NCI-H146 treated with DMSO at 0.1 percent for 48 hours (cell line): ENCODE measurements at regions not wholly inside any gene's neighbourhood (a gene's known extent, or its start where the extent isn't known, plus 50 kb on each side); places are given as distances from the start of the nearest gene placed in this dataset.
"Not testable (repeated sequence)": the region's sequence is repeated elsewhere in the genome, so short reads cannot be mapped to it uniquely, and the experiment has no call there.

Source experiments
- DNase-seq: peaks from one replicate; lab custom pipeline; 2025; ENCODE audit not compliant: unreplicated experiment; lab: John Stamatoyannopoulos, UW

GRCh38 chr10:121322046-121322445, 276.2 kb downstream of the FGFR2 start:
- DNase-seq = no peak

DNA sequence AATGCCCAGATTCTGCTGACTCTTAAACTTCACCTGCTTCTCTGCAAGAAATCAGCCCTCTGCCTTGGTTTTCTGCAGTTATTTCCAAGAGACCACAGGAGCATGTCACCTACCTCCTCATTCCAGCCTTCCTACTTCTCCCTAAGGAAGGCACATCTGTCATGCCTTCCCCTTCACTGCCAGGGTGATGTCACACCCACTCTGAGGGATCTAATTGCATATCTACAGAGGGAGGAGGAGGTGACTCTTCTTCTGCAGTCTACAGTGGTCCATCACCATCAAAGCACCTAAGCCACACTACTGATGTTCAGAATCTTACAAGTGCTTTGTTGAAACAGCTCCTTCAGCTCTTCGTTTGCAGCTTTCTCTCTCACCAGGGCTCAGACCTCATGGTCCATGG, 275.5 kb downstream of the FGFR2 start:
- no peak for DNase-seq

GRCh38 chr10:121323443-121323842, 274.8 kb downstream of the FGFR2 start:
- no peak for DNase-seq

DNA sequence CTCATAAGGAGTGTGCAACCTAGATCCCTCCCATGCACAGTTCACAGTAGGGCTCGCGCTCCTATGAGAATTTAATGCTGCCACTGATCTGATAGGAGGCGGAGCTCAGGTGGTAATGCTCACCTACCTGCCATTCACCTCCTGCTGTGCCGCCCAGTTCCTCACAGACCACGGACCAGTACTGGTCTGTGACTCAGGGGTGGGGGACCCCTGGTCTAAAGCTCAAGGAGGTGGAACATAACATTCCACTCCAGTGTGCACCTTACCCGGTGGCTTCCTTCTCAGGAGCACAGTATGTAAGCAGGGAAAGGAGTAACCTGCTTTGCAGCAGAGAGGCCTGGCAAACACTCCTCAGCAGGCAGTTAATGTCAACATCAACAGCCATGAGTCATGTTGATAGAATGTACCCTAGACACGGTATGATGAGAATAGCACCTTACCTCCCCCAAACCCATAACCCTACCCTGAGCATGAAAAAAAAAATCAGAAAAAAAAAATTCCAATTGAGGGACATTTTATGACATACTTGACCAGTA, 273.5 kb downstream of the FGFR2 start:
- no peak for DNase-seq

DNA sequence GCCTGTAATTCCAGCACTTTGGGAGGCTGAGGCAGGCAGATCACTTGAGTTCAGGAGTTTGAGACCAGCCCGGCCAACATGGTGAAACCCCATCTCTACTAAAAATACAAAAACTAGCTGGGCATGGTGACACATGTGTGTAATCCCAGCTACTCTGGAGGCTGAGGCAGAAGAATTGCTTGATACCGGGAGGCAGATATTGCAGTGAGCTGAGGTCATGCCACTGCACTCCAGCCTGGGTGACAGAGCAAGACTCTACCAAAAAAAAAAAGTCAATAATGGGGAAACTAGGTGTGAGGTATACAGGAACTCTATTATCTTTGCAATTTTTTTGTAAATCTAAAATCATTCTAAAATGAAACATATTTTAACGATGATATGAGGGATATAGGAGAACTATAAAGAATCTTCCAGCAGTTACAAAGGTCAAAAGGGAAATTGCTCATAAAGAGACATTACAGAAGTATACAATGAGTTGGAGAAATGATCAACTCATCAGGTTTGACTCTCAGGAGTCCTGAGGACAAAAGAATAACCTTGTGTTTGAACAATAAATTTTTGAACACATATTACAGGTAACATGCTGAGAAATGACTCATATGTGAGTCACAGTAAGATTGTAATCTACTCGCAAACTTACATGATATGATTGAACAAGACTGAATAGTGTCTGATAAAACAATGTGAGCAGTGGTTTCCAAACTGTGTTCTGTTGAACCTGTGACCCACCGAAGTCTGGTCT, 272.6 kb downstream of the FGFR2 start:
- peak; percentile 9 for DNase-seq

DNA sequence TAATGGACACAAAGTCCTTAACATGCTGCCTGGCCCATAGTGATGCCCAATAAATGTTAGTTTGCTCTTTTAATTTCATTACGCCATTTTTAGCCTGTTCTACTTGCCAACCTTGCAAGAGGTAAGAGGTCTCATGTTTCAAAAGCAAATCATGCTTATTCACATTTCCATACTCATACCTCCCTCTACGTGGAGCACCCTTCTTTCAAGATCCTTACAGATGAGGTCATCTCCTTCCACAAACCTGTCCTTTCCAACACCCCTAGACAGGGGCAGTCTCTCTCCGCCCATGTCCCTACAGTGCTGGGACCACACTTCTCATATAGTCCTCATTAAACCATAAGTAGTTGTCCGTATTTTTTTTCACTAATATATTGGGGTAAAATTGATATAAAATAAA, 271.3 kb downstream of the FGFR2 start:
- DNase-seq = no peak

DNA sequence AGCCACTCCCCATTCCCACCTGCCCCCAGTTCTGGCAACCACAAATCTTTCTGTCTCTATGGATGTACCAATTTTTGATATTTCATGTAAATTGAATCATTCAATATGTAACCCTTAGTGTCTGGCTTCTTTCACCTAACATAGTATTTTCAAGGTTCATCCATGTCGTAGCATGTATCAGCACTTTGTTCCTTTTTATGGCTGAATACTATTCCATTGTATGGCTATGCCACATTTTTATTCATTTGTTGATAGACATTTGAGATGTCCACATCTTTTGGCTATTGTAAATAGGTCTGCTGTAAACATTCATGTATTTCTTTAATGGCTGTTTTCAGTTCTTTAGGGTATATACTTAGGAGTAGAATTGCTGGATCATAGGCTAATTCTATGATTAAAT, 270.5 kb downstream of the FGFR2 start:
- no peak for DNase-seq

GRCh38 chr10:121329631-121330030, 268.6 kb downstream of the FGFR2 start:
- not testable (repeated sequence) for DNase-seq

- DNase-seq = no peak
Measured at GRCh38 chr10:121330563-121330962, 267.7 kb downstream of the FGFR2 start.

- no peak for DNase-seq
Measured at GRCh38 chr10:121332353-121332752, 265.9 kb downstream of the FGFR2 start.

- no peak for DNase-seq
Measured at GRCh38 chr10:121332829-121333765, 265.1 kb downstream of the FGFR2 start.

- DNase-seq = no peak
Measured at GRCh38 chr10:121335386-121335925, 262.8 kb downstream of the FGFR2 start.

DNA sequence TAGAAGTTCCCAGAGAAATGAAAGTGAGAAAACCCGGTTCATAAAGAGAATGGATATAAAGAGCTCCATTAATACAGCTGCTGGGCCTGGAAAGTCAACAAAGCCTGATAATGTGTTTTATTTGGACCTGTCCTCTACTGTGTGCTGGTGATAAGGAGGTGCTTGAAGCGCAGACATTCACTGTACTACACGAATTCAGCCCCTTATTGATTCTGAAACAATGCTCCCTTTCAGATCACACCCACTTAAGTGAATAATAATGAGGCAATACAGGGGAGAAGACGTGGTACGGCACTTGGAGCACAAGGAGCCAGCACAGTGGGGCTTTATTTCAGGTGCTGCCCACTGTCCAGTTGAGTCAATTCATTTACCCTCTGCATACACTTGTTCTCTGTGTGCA, 260.8 kb downstream of the FGFR2 start:
- DNase-seq = peak; percentile 89

DNA sequence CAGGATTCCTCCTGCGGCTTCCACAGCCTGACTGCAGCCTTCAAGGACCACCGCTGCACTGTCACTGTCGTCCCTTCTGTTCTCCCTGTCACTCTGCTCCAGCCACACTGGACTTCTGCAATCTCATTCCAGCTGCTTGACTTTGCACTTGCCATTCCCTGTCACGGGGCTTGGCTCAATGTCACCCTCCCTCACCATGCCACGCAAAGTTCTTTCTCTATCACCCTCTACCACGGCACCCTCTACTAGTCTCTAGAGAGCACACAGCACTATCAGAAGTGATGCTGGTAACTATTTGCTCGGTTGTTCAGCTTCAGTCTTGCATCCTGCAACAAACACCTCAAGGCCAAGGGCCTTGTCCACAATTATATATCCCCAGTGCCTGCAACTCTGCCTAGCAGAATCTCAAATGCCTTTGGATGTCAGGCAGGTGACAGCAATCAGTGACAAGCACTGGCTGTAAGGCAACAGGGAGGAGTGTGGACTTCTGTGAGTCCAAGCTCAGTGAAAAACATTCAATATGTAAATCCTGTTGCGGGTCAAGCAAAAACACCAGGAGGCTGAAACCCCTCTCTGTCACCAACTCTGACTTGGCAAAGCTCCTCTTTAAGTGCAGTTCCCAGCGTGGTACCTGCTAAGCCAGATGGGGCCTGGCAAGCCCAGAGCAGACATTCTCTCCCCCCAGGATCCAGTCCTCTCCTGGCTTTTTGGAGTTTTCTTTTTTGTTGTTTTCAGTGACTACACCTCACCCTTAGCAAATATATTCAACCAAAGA, 259.9 kb downstream of the FGFR2 start:
- no peak for DNase-seq

DNA sequence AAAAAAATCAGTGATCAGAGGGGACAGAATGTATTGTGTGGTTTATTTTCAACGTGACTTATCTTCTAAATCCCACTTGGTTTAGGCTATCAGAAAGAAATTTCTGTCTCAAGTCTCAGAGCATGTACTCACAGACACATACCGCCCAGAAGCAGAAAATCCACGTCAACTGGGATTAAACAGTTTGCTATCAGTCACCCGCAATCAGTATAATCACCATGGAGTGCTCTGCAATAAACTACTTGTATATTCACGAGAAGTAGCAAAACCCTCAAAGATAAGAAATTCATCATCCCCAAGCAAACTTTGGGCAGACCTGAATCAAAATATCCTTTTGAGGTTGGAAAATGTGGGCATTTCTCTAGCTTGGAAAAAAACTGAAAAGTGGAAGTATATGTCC, 259.1 kb downstream of the FGFR2 start:
- DNase-seq = no peak

GRCh38 chr10:121340271-121340831, 257.9 kb downstream of the FGFR2 start:
- DNase-seq = no peak

DNA sequence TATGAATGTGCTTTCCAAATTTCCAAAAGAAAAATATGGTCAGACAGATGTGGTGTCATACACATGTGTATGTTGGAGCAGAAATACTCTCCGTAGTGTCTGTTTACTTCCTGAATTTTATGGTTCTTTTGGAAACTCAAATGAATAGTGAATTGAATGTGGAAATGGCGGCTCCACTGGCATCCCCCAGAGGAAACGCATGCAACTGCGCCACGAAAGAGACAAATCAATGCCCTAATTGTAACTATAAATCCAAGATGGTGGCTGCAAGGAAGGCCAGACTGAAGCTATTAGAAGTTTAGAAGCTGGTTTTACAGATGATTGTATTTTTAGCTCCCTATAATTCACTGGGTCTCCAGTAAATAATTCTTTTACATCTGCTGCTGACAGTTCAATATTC, 246.7 kb downstream of the FGFR2 start:
- no peak for DNase-seq

GRCh38 chr10:121352231-121352855, 245.9 kb downstream of the FGFR2 start:
- no peak for DNase-seq

DNA sequence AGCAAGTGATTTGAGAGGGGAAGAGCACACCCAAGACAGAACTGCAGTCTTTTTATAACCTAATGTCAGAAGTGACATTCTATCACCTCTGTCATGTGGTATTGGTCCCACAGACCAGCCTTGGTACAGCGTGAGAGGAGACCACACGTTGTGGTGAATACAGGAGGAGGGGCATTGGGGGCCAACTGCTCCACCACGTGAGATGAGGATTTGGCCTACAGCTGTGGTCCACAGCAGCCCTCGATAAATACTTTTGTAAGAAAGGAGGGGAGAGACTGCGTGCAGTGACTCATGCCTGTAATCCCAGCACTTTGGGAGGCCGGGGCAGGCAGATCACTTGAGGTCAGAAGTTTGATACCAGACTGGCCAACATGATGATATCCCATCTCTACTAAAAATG, 243.1 kb downstream of the FGFR2 start:
- DNase-seq = no peak

GRCh38 chr10:121356183-121356582, 242.1 kb downstream of the FGFR2 start:
- DNase-seq = no peak
